HepG2 (cell line): ENCODE measurements at regions not wholly inside any gene's neighbourhood (a gene's known extent, or its start where the extent isn't known, plus 50 kb on each side); places are given as distances from the start of the nearest gene placed in this dataset.

Experiments
- ATAC-seq: fragments of 200-7000 bp; cut with Tn5 transposase; 3 replicates; pipeline ENCODE4 v1.9.1; 2020; ENCODE audit warnings: mild to moderate bottlenecking, moderate library complexity
- BruUV-seq: library from RNA; stranded (reverse); fragments of 400-500 nt; replicated peaks from 2 replicates; lab custom pipeline; 2021; lab: Mats Ljungman, UMichigan
- CTCF ChIA-PET: fragments of 300-600 bp; formaldehyde crosslinking; extraction: SDS; loops from one replicate; lab custom pipeline; 2021; ENCODE audit warnings: low total read pairs, inconsistent platforms, low intra/inter-chr PET ratio; lab: Yijun Ruan, JAX
- POLR2A ChIA-PET: fragments of 350-600 bp; sonication (Branson Sonifier 250); formaldehyde crosslinking; loops from one replicate; lab custom pipeline; 2020; ENCODE audit warnings: antibody characterized with exemption, inconsistent platforms; lab: Yijun Ruan, JAX
- DNase-seq: peaks from one replicate; pipeline ENCODE4 v3.0.0-alpha.2; 2015; ENCODE audit warnings: low spot score
- FAIRE-seq: peaks from 3 replicates; lab custom pipeline; 2011; peaks lifted over from hg19 to GRCh38; lab: Jason Lieb, UNC
- H2AFZ ChIP-seq: one replicate; pipeline ENCODE4 v1.6.1; 2011; ENCODE audit warnings: low read length, inconsistent platforms
- H3K27ac ChIP-seq: fragments of 300-600 bp; 3 replicates; pipeline ENCODE4 v1.8.0; 2011; ENCODE audit warnings: mixed run types, mild to moderate bottlenecking, mixed read lengths, low read length, inconsistent platforms; ENCODE audit not compliant: insufficient read depth; ENCODE audit errors: extremely low read length
- H3K27me3 ChIP-seq, 2 experiments: fragments of 200-600 bp in 1 of 2; 2 replicates in 1 of 2; 3 replicates in 1 of 2; pipeline versions ENCODE4 v1.6.0 to v1.8.0; 2011; ENCODE audit warnings: low read length in 2 of 2, mild to moderate bottlenecking in 2 of 2, moderate library complexity in 2 of 2, inconsistent platforms in 1 of 2; ENCODE audit not compliant: insufficient read depth in 2 of 2, control insufficient read depth in 1 of 2
- H3K36me3 ChIP-seq, 2 experiments: fragments of 200-600 bp in 1 of 2; replicated peaks in 1 of 2; 2 replicates in 1 of 2; 3 replicates in 1 of 2; pipeline versions ENCODE4 v1.5.1 to v1.8.0; 2011; ENCODE audit warnings: low read length in 2 of 2, inconsistent platforms in 1 of 2; ENCODE audit not compliant: insufficient read depth in 2 of 2, control insufficient read depth in 1 of 2
- H3K4me1 ChIP-seq: 2 replicates; pipeline ENCODE4 v1.5.1; 2012; ENCODE audit warnings: low read length, inconsistent platforms; ENCODE audit not compliant: insufficient read depth
- H3K4me2 ChIP-seq: 2 replicates; pipeline ENCODE4 v1.6.0; 2011; ENCODE audit warnings: low read depth, low read length, inconsistent platforms
- H3K4me3 ChIP-seq, 3 experiments: fragments of 200-600 bp in 1 of 3; sonication (generic), shearing (Covaris generic) in 1 of 3; replicated peaks in 1 of 3; 2 replicates each; pipeline ENCODE4 v1.5.1; 2011 to 2016; ENCODE audit warnings: low read length in 3 of 3, inconsistent platforms in 2 of 3, low read depth in 2 of 3, mild to moderate bottlenecking in 2 of 3, control low read depth in 1 of 3, mixed read lengths in 1 of 3; ENCODE audit not compliant: insufficient read depth in 1 of 3
- H3K79me2 ChIP-seq: one replicate; pipeline ENCODE4 v1.6.1; 2011; ENCODE audit warnings: low read length, inconsistent platforms; ENCODE audit not compliant: insufficient read depth
- H3K9ac ChIP-seq: 2 replicates; pipeline ENCODE4 v1.6.0; 2011; ENCODE audit warnings: mild to moderate bottlenecking, low read depth, low read length, inconsistent platforms; ENCODE audit not compliant: insufficient read depth
- H3K9me3 ChIP-seq: 2 replicates; pipeline ENCODE4 v1.5.1; 2012; ENCODE audit warnings: mild to moderate bottlenecking, low read length
- H4K20me1 ChIP-seq: 2 replicates; pipeline ENCODE4 v1.6.0; 2011; ENCODE audit warnings: inconsistent platforms, mild to moderate bottlenecking, low read length, moderate library complexity; ENCODE audit not compliant: insufficient read depth
- CBFB ChIP-seq: sonication (generic); formaldehyde crosslinking; IDR thresholded peaks from 2 replicates; pipeline ENCODE4 v1.4.0; 2020; ENCODE audit warnings: missing genetic modification reagents
- HMGXB4 ChIP-seq, 2 experiments: sonication (generic) in 1 of 2; formaldehyde crosslinking in 1 of 2; IDR thresholded peaks; 2 replicates each; pipeline versions ENCODE4 v1.4.0 to v1.6.1; 2018 to 2020; ENCODE audit warnings: missing genetic modification reagents in 2 of 2, borderline replicate concordance in 1 of 2, low read depth in 1 of 2, mild to moderate bottlenecking in 1 of 2, missing biosample characterization in 1 of 2
- MXD4 ChIP-seq: IDR thresholded peaks from 2 replicates; pipeline ENCODE4 v1.6.1; 2016; ENCODE audit warnings: mild to moderate bottlenecking, missing biosample characterization, missing genetic modification reagents
- PLSCR1 ChIP-seq: sonication (generic); formaldehyde crosslinking; IDR thresholded peaks from 2 replicates; pipeline ENCODE4 v1.5.0; 2020; ENCODE audit warnings: missing genetic modification reagents, mild to moderate bottlenecking, borderline replicate concordance
- SRSF9 ChIP-seq: fragments of 200-400 bp; formaldehyde crosslinking; IDR thresholded peaks from 2 replicates; pipeline ENCODE4 v1.6.1; 2018; ENCODE audit warnings: borderline replicate concordance, mild to moderate bottlenecking, low read depth, low read length; ENCODE audit not compliant: insufficient read depth, poor library complexity, severe bottlenecking
- TAF1 ChIP-seq: sonication (generic); formaldehyde crosslinking; IDR thresholded peaks from 2 replicates; pipeline ENCODE4 v1.4.0; 2020; ENCODE audit warnings: missing genetic modification reagents
- ZKSCAN8 ChIP-seq: IDR thresholded peaks from 2 replicates; pipeline ENCODE4 v1.6.1; 2016; ENCODE audit warnings: borderline replicate concordance, missing genetic modification reagents, missing compliant biosample characterization
- ZNF460 ChIP-seq: sonication (generic); formaldehyde crosslinking; IDR thresholded peaks from 2 replicates; pipeline ENCODE4 v1.5.1; 2020; ENCODE audit warnings: missing genetic modification reagents, mild to moderate bottlenecking, borderline replicate concordance
- ZNF644 ChIP-seq: IDR thresholded peaks from 2 replicates; pipeline ENCODE4 v1.6.1; 2016; ENCODE audit warnings: low read depth
- ZNF672 ChIP-seq: sonication (generic); formaldehyde crosslinking; IDR thresholded peaks from 2 replicates; pipeline ENCODE4 v1.8.1; 2022; ENCODE audit warnings: missing genetic modification reagents
- ZNF788 ChIP-seq: sonication (generic); formaldehyde crosslinking; IDR thresholded peaks from 2 replicates; pipeline ENCODE4 v1.5.0; 2020; ENCODE audit warnings: mild to moderate bottlenecking, missing genetic modification reagents, borderline replicate concordance
- WGBS: methylation state at CpG from one replicate; pipeline ENCODE4 v1.1.6; 2017; ENCODE audit warnings: low lambda C conversion rate; 5-methylcytosine and 5-hydroxymethylcytosine counted together
- in situ Hi-C: cut with HindIII; loops from 2 replicates; pipeline ENCODE4 v1.10.0; 2017; ENCODE audit warnings: low pct_unique_long_range_greater_than_20kb; ENCODE audit not compliant: extremely low pct_ligation_motif_present
- intact Hi-C: fragments of 100-400 bp; cut with micrococcal nuclease; formaldehyde crosslinking; loops from one replicate; pipeline ENCODE4 v1.10.0; 2022; ENCODE audit not compliant: unreplicated experiment
- TF ChIP-seq, protein P1 (sequence below): sonication (generic); formaldehyde crosslinking; conservative IDR thresholded peaks from 2 replicates; pipeline ENCODE4 v1.8.1; 2023; ENCODE audit warnings: missing genetic modification reagents

DNA sequence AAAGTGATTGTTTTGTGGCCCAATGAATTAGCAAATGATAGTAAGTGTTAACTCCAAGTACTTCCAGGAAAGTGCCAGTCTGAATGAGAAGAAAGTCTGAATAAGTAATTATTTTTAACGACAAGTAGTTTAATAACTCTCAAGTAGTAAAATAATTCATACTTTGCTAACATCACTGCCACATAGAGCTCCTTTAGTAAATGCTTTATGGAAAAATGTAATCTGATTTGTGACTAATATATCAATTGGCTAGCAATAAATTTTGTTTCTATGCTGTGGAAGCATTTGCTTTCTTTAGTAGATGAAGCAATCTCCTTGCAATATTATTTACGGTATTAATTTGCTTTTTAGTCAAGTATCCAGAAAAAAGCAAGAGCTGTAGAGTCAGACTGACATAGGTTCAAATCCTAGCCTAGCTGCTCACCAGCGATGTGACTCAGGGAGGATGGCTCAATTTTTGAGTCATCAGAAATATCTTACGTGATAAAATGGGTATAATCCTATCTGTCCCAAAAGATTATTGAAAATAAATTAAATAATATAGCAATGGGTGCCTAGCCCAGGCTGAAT is 329.3 kb downstream of the FGFR2 start:
- ChIA-PET POLR2A (no interaction called here), CTCF (no interaction called here)
- TF ChIP-seq ZNF672 (CRISPR knock-in tag) (no peak), ZKSCAN8 (CRISPR knock-in tag) (no peak), ZNF644 (CRISPR knock-in tag) (no peak), ZNF788 (CRISPR knock-in tag) (no peak), MXD4 (CRISPR knock-in tag) (no peak), CBFB (no peak), HMGXB4 (CRISPR knock-in tag; IDR thresholded peaks at IDR 0.05; ENCODE audit: borderline replicate concordance in 1 of 2, low read depth in 1 of 2) (no peak), ZNF460 (no peak), TAF1 (CRISPR knock-in tag) (no peak), SRSF9 (no peak), PLSCR1 (CRISPR knock-in tag) (no peak)
- TF ChIP-seq, protein P1, sequence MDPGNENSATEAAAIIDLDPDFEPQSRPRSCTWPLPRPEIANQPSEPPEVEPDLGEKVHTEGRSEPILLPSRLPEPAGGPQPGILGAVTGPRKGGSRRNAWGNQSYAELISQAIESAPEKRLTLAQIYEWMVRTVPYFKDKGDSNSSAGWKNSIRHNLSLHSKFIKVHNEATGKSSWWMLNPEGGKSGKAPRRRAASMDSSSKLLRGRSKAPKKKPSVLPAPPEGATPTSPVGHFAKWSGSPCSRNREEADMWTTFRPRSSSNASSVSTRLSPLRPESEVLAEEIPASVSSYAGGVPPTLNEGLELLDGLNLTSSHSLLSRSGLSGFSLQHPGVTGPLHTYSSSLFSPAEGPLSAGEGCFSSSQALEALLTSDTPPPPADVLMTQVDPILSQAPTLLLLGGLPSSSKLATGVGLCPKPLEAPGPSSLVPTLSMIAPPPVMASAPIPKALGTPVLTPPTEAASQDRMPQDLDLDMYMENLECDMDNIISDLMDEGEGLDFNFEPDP = no peak
- Histone ChIP-seq H2AFZ (no peak overlapping the region), H4K20me1 (no peaks in the 10 kb centered on the region), H3K27ac (no peak overlapping the region), H3K36me3 (no peaks in the 10 kb centered on the region), H3K9ac (no peak overlapping the region), H3K4me3 (no peak overlapping the region), H3K4me1 (no peaks in the 10 kb centered on the region), H3K79me2 (no peaks in the 10 kb centered on the region), H3K9me3 (no peaks in the 10 kb centered on the region), H3K4me2 (no peak overlapping the region), H3K27me3 (no peaks in the 10 kb centered on the region; a peak in 2 of 5 replicates)
- no peak for FAIRE-seq
- intact Hi-C loops (no loop called here), in situ Hi-C loops (no loop called here)
- 16% methylated on average over 4 of the region's 4 CpGs for WGBS
- ATAC-seq = no peak
- DNase-seq = no peak
- BruUV-seq = no TSS peak
